A673 (cell line): ENCODE measurements at regions not wholly inside any gene's neighbourhood (a gene's known extent, or its start where the extent isn't known, plus 50 kb on each side); places are given as distances from the start of the nearest gene placed in this dataset.

Experiments
- EZH2 ChIP-seq: fragments of 200-600 bp; sonication (generic); IDR thresholded peaks from 2 replicates; pipeline ENCODE4 v1.6.1; 2017; ENCODE audit warnings: borderline replicate concordance, low read depth, mild to moderate bottlenecking, mixed read lengths, antibody characterized with exemption, low read length; ENCODE audit not compliant: poor library complexity, severe bottlenecking
- TF ChIP-seq, protein P1 (sequence below): fragments of 300-800, 200-600 bp; sonication (generic); conservative IDR thresholded peaks from 2 replicates; pipeline ENCODE4 v1.5.1; 2017; ENCODE audit warnings: low read depth, mild to moderate bottlenecking, antibody characterized with exemption, low read length, moderate library complexity, mixed read lengths

DNA sequence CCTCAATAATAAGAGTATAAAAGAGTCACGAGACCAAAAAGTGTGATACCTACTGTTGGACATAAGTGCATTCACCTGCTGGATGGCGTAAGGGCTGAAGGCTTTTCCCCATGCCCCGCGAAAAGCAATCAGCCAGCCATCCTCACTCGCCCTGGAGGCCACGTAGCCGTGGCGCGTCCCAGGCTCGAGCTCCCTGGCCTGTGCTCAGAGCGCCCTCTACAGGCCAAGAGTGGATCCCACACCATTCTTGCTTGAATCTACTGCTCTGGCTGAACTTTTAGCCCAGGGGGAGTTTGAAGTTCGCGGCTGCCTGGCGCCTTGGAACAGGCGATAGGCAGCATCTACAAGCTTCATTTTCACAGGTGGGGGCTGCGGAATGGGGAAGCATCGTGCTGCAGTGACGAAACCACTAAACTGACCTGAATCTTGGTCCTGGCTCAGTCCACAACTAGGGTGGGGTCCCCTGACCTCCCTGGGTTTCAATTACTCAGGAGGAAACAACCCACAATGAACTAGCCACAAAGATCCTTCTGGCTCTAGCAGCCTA, 70.3 kb upstream of the SERBP1 start:
- TF ChIP-seq, protein P1, sequence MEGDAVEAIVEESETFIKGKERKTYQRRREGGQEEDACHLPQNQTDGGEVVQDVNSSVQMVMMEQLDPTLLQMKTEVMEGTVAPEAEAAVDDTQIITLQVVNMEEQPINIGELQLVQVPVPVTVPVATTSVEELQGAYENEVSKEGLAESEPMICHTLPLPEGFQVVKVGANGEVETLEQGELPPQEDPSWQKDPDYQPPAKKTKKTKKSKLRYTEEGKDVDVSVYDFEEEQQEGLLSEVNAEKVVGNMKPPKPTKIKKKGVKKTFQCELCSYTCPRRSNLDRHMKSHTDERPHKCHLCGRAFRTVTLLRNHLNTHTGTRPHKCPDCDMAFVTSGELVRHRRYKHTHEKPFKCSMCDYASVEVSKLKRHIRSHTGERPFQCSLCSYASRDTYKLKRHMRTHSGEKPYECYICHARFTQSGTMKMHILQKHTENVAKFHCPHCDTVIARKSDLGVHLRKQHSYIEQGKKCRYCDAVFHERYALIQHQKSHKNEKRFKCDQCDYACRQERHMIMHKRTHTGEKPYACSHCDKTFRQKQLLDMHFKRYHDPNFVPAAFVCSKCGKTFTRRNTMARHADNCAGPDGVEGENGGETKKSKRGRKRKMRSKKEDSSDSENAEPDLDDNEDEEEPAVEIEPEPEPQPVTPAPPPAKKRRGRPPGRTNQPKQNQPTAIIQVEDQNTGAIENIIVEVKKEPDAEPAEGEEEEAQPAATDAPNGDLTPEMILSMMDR: peak; percentile 97
- no peak for TF ChIP-seq EZH2
